ENCODE measurements at regions not wholly inside any gene's neighbourhood (a gene's known extent, or its start where the extent isn't known, plus 50 kb on each side); places are given as distances from the start of the nearest gene placed in this dataset.
A peak's percentile ranks its signal among the peaks of the same experiment; 100 is the strongest.

DNA sequence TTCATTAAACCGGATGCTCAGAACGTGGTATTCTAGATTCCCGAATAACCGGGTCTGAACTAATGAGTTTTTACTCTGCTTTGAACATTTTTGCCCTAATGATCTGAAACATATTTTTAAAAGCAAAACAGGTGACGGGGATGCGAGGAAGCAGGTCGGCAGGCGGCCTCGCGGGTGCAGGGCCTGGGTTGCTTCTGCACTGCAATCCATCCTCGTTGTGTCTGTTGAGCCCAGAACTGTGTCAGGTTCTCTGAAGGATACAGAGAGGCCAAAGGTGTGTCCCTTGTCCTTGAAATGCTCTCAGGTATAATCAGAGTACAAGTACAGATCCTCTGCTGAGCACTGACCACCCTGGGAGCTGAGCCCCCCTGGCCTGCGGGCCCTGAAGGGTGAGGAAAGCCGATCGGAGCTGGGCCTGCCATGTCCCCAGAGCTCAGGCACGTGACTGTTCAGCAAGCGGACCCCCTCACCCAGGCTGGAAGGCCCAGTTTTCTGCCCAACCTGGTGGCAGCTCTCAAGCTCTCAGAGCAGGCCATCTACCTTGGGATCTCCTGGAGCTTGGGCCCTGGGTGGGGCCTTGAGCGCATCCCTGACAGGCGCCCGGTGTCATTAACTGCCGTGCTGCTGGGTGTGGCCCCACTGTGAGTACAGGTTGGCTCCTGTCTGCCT is 151.8 kb downstream of the OLFM1 start:
- H3K9me3 Mint-ChIP-seq (ENCODE audit: unreplicated experiment) = no peaks in the 10 kb centered on the region
- TF ChIP-seq, protein P1, sequence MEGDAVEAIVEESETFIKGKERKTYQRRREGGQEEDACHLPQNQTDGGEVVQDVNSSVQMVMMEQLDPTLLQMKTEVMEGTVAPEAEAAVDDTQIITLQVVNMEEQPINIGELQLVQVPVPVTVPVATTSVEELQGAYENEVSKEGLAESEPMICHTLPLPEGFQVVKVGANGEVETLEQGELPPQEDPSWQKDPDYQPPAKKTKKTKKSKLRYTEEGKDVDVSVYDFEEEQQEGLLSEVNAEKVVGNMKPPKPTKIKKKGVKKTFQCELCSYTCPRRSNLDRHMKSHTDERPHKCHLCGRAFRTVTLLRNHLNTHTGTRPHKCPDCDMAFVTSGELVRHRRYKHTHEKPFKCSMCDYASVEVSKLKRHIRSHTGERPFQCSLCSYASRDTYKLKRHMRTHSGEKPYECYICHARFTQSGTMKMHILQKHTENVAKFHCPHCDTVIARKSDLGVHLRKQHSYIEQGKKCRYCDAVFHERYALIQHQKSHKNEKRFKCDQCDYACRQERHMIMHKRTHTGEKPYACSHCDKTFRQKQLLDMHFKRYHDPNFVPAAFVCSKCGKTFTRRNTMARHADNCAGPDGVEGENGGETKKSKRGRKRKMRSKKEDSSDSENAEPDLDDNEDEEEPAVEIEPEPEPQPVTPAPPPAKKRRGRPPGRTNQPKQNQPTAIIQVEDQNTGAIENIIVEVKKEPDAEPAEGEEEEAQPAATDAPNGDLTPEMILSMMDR (IDR thresholded peaks at IDR 0.05; ENCODE audit: unreplicated experiment) = no peak
- DNase-seq (ENCODE audit: low spot score) = no peak
- no peak overlapping the region for H3K4me3 Mint-ChIP-seq (ENCODE audit: unreplicated experiment)
- H3K4me1 Mint-ChIP-seq (ENCODE audit: unreplicated experiment) = no peaks in the 10 kb centered on the region
- peaks cover 6% of the 10 kb centered on the region for H3K27me3 Mint-ChIP-seq (ENCODE audit: unreplicated experiment)
- no peak overlapping the region for H3K27ac Mint-ChIP-seq (ENCODE audit: unreplicated experiment)
- H3K36me3 Mint-ChIP-seq (ENCODE audit: low read depth, unreplicated experiment) = no peaks in the 10 kb centered on the region

GRCh38 chr9:135239769-135240141 is 152.3 kb downstream of the OLFM1 start:
- no peak for DNase-seq (ENCODE audit: low spot score)
- H3K36me3 Mint-ChIP-seq (ENCODE audit: low read depth, unreplicated experiment) = no peaks in the 10 kb centered on the region
- no peaks in the 10 kb centered on the region for H3K9me3 Mint-ChIP-seq (ENCODE audit: unreplicated experiment)
- TF ChIP-seq, protein P1 (IDR thresholded peaks at IDR 0.05; ENCODE audit: unreplicated experiment) = no peak
- no peak overlapping the region for H3K4me3 Mint-ChIP-seq (ENCODE audit: unreplicated experiment)
- H3K4me1 Mint-ChIP-seq (ENCODE audit: unreplicated experiment) = no peaks in the 10 kb centered on the region
- H3K27me3 Mint-ChIP-seq (ENCODE audit: unreplicated experiment) = peaks cover 6% of the 10 kb centered on the region
- no peak overlapping the region for H3K27ac Mint-ChIP-seq (ENCODE audit: unreplicated experiment)

GRCh38 chr9:135240222-135240621 is 152.8 kb downstream of the OLFM1 start:
- DNase-seq (ENCODE audit: low spot score) = no peak
- Mint-ChIP-seq H3K4me3 (ENCODE audit: unreplicated experiment) (no peak overlapping the region), H3K4me1 (ENCODE audit: unreplicated experiment) (no peaks in the 10 kb centered on the region), H3K9me3 (ENCODE audit: unreplicated experiment) (no peaks in the 10 kb centered on the region), H3K27me3 (ENCODE audit: unreplicated experiment) (peaks cover 8% of the 10 kb centered on the region), H3K27ac (ENCODE audit: unreplicated experiment) (no peak overlapping the region), H3K36me3 (ENCODE audit: low read depth, unreplicated experiment) (no peaks in the 10 kb centered on the region)
- TF ChIP-seq, protein P1 (IDR thresholded peaks at IDR 0.05; ENCODE audit: unreplicated experiment) = no peak

- Mint-ChIP-seq H3K36me3 (ENCODE audit: low read depth, unreplicated experiment) (no peaks in the 10 kb centered on the region), H3K27ac (ENCODE audit: unreplicated experiment) (no peak overlapping the region), H3K4me1 (ENCODE audit: unreplicated experiment) (no peaks in the 10 kb centered on the region), H3K27me3 (ENCODE audit: unreplicated experiment) (peaks cover 8% of the 10 kb centered on the region), H3K9me3 (ENCODE audit: unreplicated experiment) (no peaks in the 10 kb centered on the region), H3K4me3 (ENCODE audit: unreplicated experiment) (no peak overlapping the region)
- DNase-seq (ENCODE audit: low spot score) = no peak
- TF ChIP-seq, protein P1 (IDR thresholded peaks at IDR 0.05; ENCODE audit: unreplicated experiment) = no peak
These were observed 153.4 kb downstream of the OLFM1 start for GRCh38 chr9:135240871-135241311.

- TF ChIP-seq, protein P1 (IDR thresholded peaks at IDR 0.05; ENCODE audit: unreplicated experiment) = no peak
- Mint-ChIP-seq H3K4me1 (ENCODE audit: unreplicated experiment) (no peaks in the 10 kb centered on the region), H3K27ac (ENCODE audit: unreplicated experiment) (no peak overlapping the region), H3K27me3 (ENCODE audit: unreplicated experiment) (peaks cover 12% of the 10 kb centered on the region), H3K36me3 (ENCODE audit: low read depth, unreplicated experiment) (no peaks in the 10 kb centered on the region), H3K4me3 (ENCODE audit: unreplicated experiment) (no peak overlapping the region), H3K9me3 (ENCODE audit: unreplicated experiment) (no peaks in the 10 kb centered on the region)
- DNase-seq (ENCODE audit: low spot score) = peak; percentile 37
These were observed 154.0 kb downstream of the OLFM1 start for GRCh38 chr9:135241381-135242048.
